Endothelial cell of umbilical vein (primary cell): ENCODE measurements at regions not wholly inside any gene's neighbourhood (a gene's known extent, or its start where the extent isn't known, plus 50 kb on each side); places are given as distances from the start of the nearest gene placed in this dataset.

Experiments used
- BruUV-seq: library from RNA; stranded (reverse); fragments of 400-500 nt; replicated peaks from 2 replicates; lab custom pipeline; 2021; lab: Mats Ljungman, UMichigan
- CTCF ChIA-PET: fragments of 300-600, 350-600 bp; sonication (Branson Sonifier 250); formaldehyde crosslinking; loops from one replicate; lab custom pipeline; 2021; ENCODE audit warnings: antibody characterized with exemption, inconsistent platforms; lab: Charles Lee
- POLR2A ChIA-PET: fragments of 300-600, 350-600 bp; sonication (Branson Sonifier 250); formaldehyde crosslinking; loops from one replicate; lab custom pipeline; 2021; ENCODE audit warnings: antibody characterized with exemption, inconsistent platforms; lab: Charles Lee
- DNase-seq: peaks from one replicate; pipeline ENCODE4 v3.0.0-alpha.2; 2011; ENCODE audit warnings: low read depth, low spot score
- FAIRE-seq: peaks from 2 replicates; lab custom pipeline; 2011; peaks lifted over from hg19 to GRCh38; lab: Jason Lieb, UNC
- H2AFZ ChIP-seq: 2 replicates; pipeline ENCODE4 v1.6.0; 2012; ENCODE audit warnings: low read depth, low read length, control low read depth, inconsistent platforms
- H3K27ac ChIP-seq: 2 replicates; pipeline ENCODE4 v1.5.1; 2011; ENCODE audit warnings: low read depth, mild to moderate bottlenecking, control low read depth, low read length, moderate library complexity; ENCODE audit not compliant: insufficient read depth
- H3K27me3 ChIP-seq, 2 experiments: 2 replicates each; pipeline versions ENCODE4 v1.6.0 to v1.6.1; 2011; ENCODE audit warnings: low read length in 2 of 2, mixed read lengths in 1 of 2; ENCODE audit not compliant: control insufficient read depth in 2 of 2, insufficient read depth in 2 of 2
- H3K36me3 ChIP-seq, 2 experiments: 2 replicates in 1 of 2; 3 replicates in 1 of 2; pipeline ENCODE4 v1.5.1; 2011; ENCODE audit warnings: low read length in 2 of 2, mild to moderate bottlenecking in 1 of 2, moderate library complexity in 1 of 2; ENCODE audit not compliant: control insufficient read depth in 2 of 2, insufficient read depth in 2 of 2; ENCODE audit errors: extremely low read depth in 1 of 2
- H3K4me1 ChIP-seq: 3 replicates; pipeline ENCODE4 v1.5.1; 2011; ENCODE audit warnings: mild to moderate bottlenecking, low read length; ENCODE audit not compliant: control insufficient read depth, insufficient read depth; ENCODE audit errors: extremely low read depth
- H3K4me2 ChIP-seq: 2 replicates; pipeline ENCODE4 v1.6.1; 2011; ENCODE audit warnings: low read length, control low read depth, mixed read lengths; ENCODE audit not compliant: insufficient read depth
- H3K4me3 ChIP-seq, 3 experiments: fragments of 200-600 bp in 1 of 3; sonication (generic), shearing (Covaris generic) in 1 of 3; replicated peaks in 1 of 3; 2 replicates each; pipeline ENCODE4 v1.5.1; 2011 to 2016; ENCODE audit warnings: control low read depth in 3 of 3, low read length in 3 of 3, mild to moderate bottlenecking in 2 of 3, inconsistent platforms in 1 of 3, low read depth in 1 of 3, moderate library complexity in 1 of 3; ENCODE audit not compliant: insufficient read depth in 1 of 3
- H3K79me2 ChIP-seq: 2 replicates; pipeline ENCODE4 v1.6.0; 2012; ENCODE audit warnings: low read length, inconsistent platforms; ENCODE audit not compliant: control insufficient read depth, insufficient read depth
- H3K9ac ChIP-seq: replicated peaks from 2 replicates; pipeline ENCODE3; 2011; ENCODE audit warnings: low read length, control low read depth; ENCODE audit not compliant: insufficient read depth; ENCODE audit errors: extremely low read depth
- H3K9me1 ChIP-seq: replicated peaks from 3 replicates; pipeline ENCODE4 v1.6.0; 2011; ENCODE audit warnings: mild to moderate bottlenecking, low read length; ENCODE audit not compliant: control insufficient read depth, insufficient read depth; ENCODE audit errors: extremely low read depth
- H3K9me3 ChIP-seq: replicated peaks from 2 replicates; pipeline ENCODE4 v1.5.1; 2012; ENCODE audit warnings: low read length, inconsistent platforms; ENCODE audit not compliant: control insufficient read depth, insufficient read depth
- H4K20me1 ChIP-seq: replicated peaks from 2 replicates; pipeline ENCODE3; 2011; ENCODE audit warnings: mild to moderate bottlenecking, low read length; ENCODE audit not compliant: control insufficient read depth, insufficient read depth; ENCODE audit errors: extremely low read depth
- FOS ChIP-seq: IDR thresholded peaks from 2 replicates; pipeline ENCODE4 v1.6.1; 2011; ENCODE audit warnings: mild to moderate bottlenecking, low read length, moderate library complexity, borderline replicate concordance; ENCODE audit not compliant: insufficient read depth
- GATA2 ChIP-seq: IDR thresholded peaks from 2 replicates; pipeline ENCODE4 v1.7.0; 2011; ENCODE audit warnings: low read depth, mild to moderate bottlenecking, moderate library complexity, mixed read lengths, low read length; ENCODE audit not compliant: insufficient read length, insufficient read depth
- JUN ChIP-seq: IDR thresholded peaks from 2 replicates; pipeline ENCODE4 v1.6.1; 2011; ENCODE audit warnings: borderline replicate concordance, low read depth; ENCODE audit not compliant: insufficient read length, insufficient read depth
- MYC ChIP-seq: IDR thresholded peaks from one replicate; pipeline ENCODE4 v1.6.1; 2011; ENCODE audit warnings: mild to moderate bottlenecking, low read depth, low read length
- POLR2AphosphoS5 ChIP-seq: IDR thresholded peaks from 2 replicates; pipeline ENCODE4 v1.6.1; 2012; ENCODE audit warnings: low read depth, mild to moderate bottlenecking, control low read depth, low read length, moderate library complexity; ENCODE audit not compliant: insufficient read depth
- dilution Hi-C: fragments of 300-500 bp; cut with MboI; formaldehyde crosslinking; loops from one replicate; pipeline ENCODE4 v1.15.0; 2019; ENCODE audit warnings: low sequenced_read_pairs; ENCODE audit not compliant: extremely low pct_ligation_motif_present
- intact Hi-C: fragments of 100-400 bp; cut with micrococcal nuclease; formaldehyde crosslinking; loops from one replicate; pipeline ENCODE4 v1.10.0; 2022
- TF ChIP-seq, protein P1 (sequence below): IDR thresholded peaks from 2 replicates; pipeline ENCODE4 v1.6.1; 2011; ENCODE audit not compliant: insufficient read depth, insufficient read length
- TF ChIP-seq, protein P2 (sequence below), 2 donors: IDR thresholded peaks; 1 replicate in 1 of 2; 2 replicates in 1 of 2; pipeline ENCODE4 v1.5.1; 2011; ENCODE audit warnings: low read length in 2 of 2, mild to moderate bottlenecking in 2 of 2, moderate library complexity in 2 of 2, control low read depth in 1 of 2, inconsistent platforms in 1 of 2, low read depth in 1 of 2; ENCODE audit not compliant: insufficient read depth in 1 of 2; ENCODE audit errors: extremely low read depth in 1 of 2

DNA sequence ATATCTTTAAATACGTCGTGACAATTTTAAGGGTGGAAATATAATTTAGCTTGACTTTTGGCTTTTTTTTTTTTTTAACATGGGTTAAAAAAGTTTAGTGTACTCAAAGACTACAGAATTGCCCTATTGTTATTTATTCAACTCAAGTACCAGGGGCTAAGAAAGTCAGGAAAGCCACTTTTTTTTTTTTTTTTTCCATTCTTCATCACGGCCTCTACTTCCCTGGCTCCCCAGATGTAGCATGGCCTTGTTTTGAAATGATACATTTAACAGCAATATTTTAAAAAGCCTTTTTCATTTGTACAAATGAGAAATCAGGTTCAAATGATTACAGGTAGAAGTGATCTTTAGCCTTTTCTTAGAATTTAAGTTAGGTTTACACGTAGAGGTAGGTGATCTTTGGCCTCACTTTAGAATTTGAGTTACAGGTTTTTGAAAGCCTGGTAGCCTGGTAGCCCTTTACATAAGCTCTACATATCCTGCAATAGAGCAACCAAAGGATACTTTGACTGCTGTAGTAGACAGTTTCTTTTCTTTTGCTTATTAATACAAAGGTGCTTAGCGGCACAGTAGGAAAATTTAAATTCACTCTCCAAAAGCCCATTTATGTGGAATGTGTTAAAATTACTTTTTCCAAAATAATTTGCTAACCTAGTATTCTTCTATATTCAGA is 160.5 kb upstream of the MMS22L start:
- CTCF ChIA-PET, result no interaction called here
- POLR2A ChIA-PET, result no interaction called here
- no peaks in the 10 kb centered on the region for H4K20me1 ChIP-seq
- H3K4me1 ChIP-seq, result no peaks in the 10 kb centered on the region
- TF ChIP-seq MYC, result no peak
- TF ChIP-seq, protein P1, sequence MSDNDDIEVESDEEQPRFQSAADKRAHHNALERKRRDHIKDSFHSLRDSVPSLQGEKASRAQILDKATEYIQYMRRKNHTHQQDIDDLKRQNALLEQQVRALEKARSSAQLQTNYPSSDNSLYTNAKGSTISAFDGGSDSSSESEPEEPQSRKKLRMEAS, result no peak
- TF ChIP-seq POLR2AphosphoS5, result no peak
- TF ChIP-seq, protein P2, sequence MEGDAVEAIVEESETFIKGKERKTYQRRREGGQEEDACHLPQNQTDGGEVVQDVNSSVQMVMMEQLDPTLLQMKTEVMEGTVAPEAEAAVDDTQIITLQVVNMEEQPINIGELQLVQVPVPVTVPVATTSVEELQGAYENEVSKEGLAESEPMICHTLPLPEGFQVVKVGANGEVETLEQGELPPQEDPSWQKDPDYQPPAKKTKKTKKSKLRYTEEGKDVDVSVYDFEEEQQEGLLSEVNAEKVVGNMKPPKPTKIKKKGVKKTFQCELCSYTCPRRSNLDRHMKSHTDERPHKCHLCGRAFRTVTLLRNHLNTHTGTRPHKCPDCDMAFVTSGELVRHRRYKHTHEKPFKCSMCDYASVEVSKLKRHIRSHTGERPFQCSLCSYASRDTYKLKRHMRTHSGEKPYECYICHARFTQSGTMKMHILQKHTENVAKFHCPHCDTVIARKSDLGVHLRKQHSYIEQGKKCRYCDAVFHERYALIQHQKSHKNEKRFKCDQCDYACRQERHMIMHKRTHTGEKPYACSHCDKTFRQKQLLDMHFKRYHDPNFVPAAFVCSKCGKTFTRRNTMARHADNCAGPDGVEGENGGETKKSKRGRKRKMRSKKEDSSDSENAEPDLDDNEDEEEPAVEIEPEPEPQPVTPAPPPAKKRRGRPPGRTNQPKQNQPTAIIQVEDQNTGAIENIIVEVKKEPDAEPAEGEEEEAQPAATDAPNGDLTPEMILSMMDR (IDR thresholded peaks at IDR 0.05; ENCODE audit: extremely low read depth in 1 of 2, insufficient read depth in 1 of 2, low read depth in 1 of 2, low read length in 2 of 2), result no peak
- TF ChIP-seq GATA2, result no peak
- TF ChIP-seq FOS, result no peak
- TF ChIP-seq JUN, result no peak
- H3K27me3 ChIP-seq, result peaks cover 2 to 9% of the 10 kb centered on the region in 2 experiments
- FAIRE-seq (no peak), DNase-seq (no peak)
- no peaks in the 10 kb centered on the region for H3K79me2 ChIP-seq
- dilution Hi-C loops (no loop called here), intact Hi-C loops (no loop called here)
- no peak overlapping the region for H3K4me2 ChIP-seq
- BruUV-seq, result no TSS peak
- no peaks in the 10 kb centered on the region for H3K9me3 ChIP-seq
- H3K9me1 ChIP-seq, result no peaks in the 10 kb centered on the region
- H3K36me3 ChIP-seq, result no peaks in the 10 kb centered on the region
- H3K9ac ChIP-seq, result no peak overlapping the region
- H3K27ac ChIP-seq, result no peak overlapping the region
- H2AFZ ChIP-seq, result no peak overlapping the region
- no peak overlapping the region for H3K4me3 ChIP-seq
